Mesothelial cell of epicardium (in vitro differentiated cells): ENCODE measurements at regions not wholly inside any gene's neighbourhood (a gene's known extent, or its start where the extent isn't known, plus 50 kb on each side); places are given as distances from the start of the nearest gene placed in this dataset.

ENCODE experiments used
- DNase-seq, 2 experiments: peaks; one replicate each; pipeline ENCODE4 v3.0.0; 2021; ENCODE audit warnings: low spot score in 2 of 2; ENCODE audit not compliant: unreplicated experiment in 2 of 2
- H3K27ac Mint-ChIP-seq: 2 replicates; pipeline ENCODE4 v1.8.0; 2021; ENCODE audit warnings: mixed read lengths
- H3K27me3 Mint-ChIP-seq: 2 replicates; pipeline ENCODE4 v1.8.0; 2021; ENCODE audit warnings: low read depth, mixed read lengths
- H3K36me3 Mint-ChIP-seq: 2 replicates; pipeline ENCODE4 v1.8.0; 2021; ENCODE audit warnings: mixed read lengths
- H3K4me1 Mint-ChIP-seq: 2 replicates; pipeline ENCODE4 v1.8.0; 2021; ENCODE audit warnings: mixed read lengths
- H3K4me3 Mint-ChIP-seq: 2 replicates; pipeline ENCODE4 v1.8.0; 2021; ENCODE audit warnings: mild to moderate bottlenecking, moderate library complexity, mixed read lengths
- H3K9me3 Mint-ChIP-seq: 2 replicates; pipeline ENCODE4 v1.8.0; 2021; ENCODE audit warnings: mixed read lengths
- CTCF ChIP-seq: fragments of 200-600 bp; sonication (generic); IDR thresholded peaks from one replicate; pipeline ENCODE4 v1.5.0; 2021; ENCODE audit warnings: antibody characterized with exemption; ENCODE audit not compliant: unreplicated experiment

DNA sequence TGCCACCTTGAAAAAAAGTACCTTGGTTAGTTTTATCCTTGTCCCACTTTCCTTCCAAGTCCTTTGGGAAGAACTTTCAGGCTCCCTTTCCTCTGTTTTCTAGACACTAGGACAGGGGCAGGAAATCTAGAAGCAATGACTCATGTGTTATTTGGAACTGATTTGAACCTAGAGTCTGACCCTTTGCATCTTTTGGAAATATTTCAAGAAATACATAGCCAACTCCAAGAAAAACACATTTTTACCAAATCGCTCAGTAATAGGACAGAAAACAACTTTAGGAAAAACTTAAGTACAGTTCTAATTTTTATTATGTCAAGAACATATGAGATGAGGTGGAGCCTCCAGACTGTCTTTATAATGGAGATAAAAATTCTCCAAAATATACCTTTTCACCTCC lies 292.4 kb downstream of the PTBP2 start:
- Mint-ChIP-seq H3K4me1 (no peaks in the 10 kb centered on the region), H3K27ac (no peak overlapping the region), H3K27me3 (peaks cover 4% of the 10 kb centered on the region), H3K36me3 (no peaks in the 10 kb centered on the region), H3K4me3 (no peak overlapping the region), H3K9me3 (no peaks in the 10 kb centered on the region)
- DNase-seq = no peak
- no peak for TF ChIP-seq CTCF

DNA sequence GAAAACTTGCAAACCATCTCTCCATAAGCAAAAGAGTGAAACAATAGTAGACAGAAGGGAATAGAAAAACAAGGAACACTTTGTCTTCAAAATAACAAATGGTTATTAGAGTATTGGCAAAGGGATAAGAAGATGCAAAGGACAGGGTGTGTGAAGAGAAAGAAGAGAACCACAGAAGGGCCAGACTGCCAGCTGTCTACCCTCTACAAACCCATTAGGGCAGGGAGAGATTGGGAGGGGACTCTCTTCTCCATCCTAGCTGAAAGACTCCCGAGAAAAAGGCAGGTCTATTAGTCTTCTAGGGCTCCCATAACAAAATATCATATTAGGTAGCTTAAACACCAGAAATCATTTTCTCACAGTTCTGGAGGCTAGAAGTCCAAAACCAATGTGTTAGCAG lies 292.8 kb downstream of the PTBP2 start:
- Mint-ChIP-seq H3K4me3 (no peak overlapping the region), H3K27ac (no peak overlapping the region)

GRCh38 chr1:97017895-97018294 lies 296.3 kb downstream of the PTBP2 start:
- Mint-ChIP-seq H3K9me3 (peaks cover 9% of the 10 kb centered on the region), H3K36me3 (no peaks in the 10 kb centered on the region), H3K4me1 (no peaks in the 10 kb centered on the region), H3K4me3 (no peak overlapping the region), H3K27ac (no peak overlapping the region), H3K27me3 (peaks cover 4% of the 10 kb centered on the region)
- no peak for DNase-seq
- TF ChIP-seq CTCF = no peak

More for the DNA sequence above, 292.8 kb downstream of the PTBP2 start:
- H3K4me1 Mint-ChIP-seq = no peaks in the 10 kb centered on the region
- no peak for TF ChIP-seq CTCF
- no peaks in the 10 kb centered on the region for H3K36me3 Mint-ChIP-seq
- no peak for DNase-seq
- H3K27me3 Mint-ChIP-seq = peaks cover 4% of the 10 kb centered on the region
- peaks cover 1% of the 10 kb centered on the region for H3K9me3 Mint-ChIP-seq
